IMR-90 (cell line): ENCODE measurements at regions not wholly inside any gene's neighbourhood (a gene's known extent, or its start where the extent isn't known, plus 50 kb on each side); places are given as distances from the start of the nearest gene placed in this dataset.

ENCODE experiments used
- CEBPB ChIP-seq: IDR thresholded peaks from 2 replicates; pipeline ENCODE4 v1.6.1; 2012; ENCODE audit warnings: low read depth, low read length, improper control_type of control experiment
- CHD1 ChIP-seq: IDR thresholded peaks from 2 replicates; pipeline ENCODE4 v1.6.1; 2012; ENCODE audit warnings: low read depth, low read length, improper control_type of control experiment
- CTCF ChIP-seq: conservative IDR thresholded peaks from 2 replicates; pipeline ENCODE4 v1.5.1; 2012; ENCODE audit warnings: mild to moderate bottlenecking, low read depth, low read length, improper control_type of control experiment
- MAFK ChIP-seq: IDR thresholded peaks from 2 replicates; pipeline ENCODE4 v1.6.1; 2012; ENCODE audit warnings: low read depth, low read length, improper control_type of control experiment
- POLR2A ChIP-seq: IDR thresholded peaks from 2 replicates; pipeline ENCODE4 v1.6.1; 2012; ENCODE audit warnings: mild to moderate bottlenecking, low read depth, low read length
- RAD21 ChIP-seq: IDR thresholded peaks from 2 replicates; pipeline ENCODE4 v1.6.1; 2012; ENCODE audit warnings: low read length, improper control_type of control experiment

GRCh38 chr20:6703656-6704055, 63.8 kb upstream of the BMP2 start:
- TF ChIP-seq CEBPB (no peak), CTCF (no peak), CHD1 (no peak), POLR2A (no peak), RAD21 (no peak), MAFK (no peak)
